K562 (cell line): ENCODE measurements at regions not wholly inside any gene's neighbourhood (a gene's known extent, or its start where the extent isn't known, plus 50 kb on each side); places are given as distances from the start of the nearest gene placed in this dataset.

Experiments
- ATAC-seq: fragments of 200-7000 bp; cut with Tn5 transposase; 3 replicates; pipeline ENCODE4 v1.9.1; 2020; ENCODE audit warnings: moderate library complexity
- BruUV-seq: library from RNA; stranded (reverse); fragments of 400-500 nt; replicated peaks from 2 replicates; lab custom pipeline; 2021; lab: Mats Ljungman, UMichigan
- CTCF ChIA-PET: fragments of 300-600 bp; formaldehyde crosslinking; extraction: SDS; loops from one replicate; lab custom pipeline; 2021; ENCODE audit warnings: low intra/inter-chr PET ratio; lab: Yijun Ruan, JAX
- POLR2A ChIA-PET: fragments of 300-600, 350-650 bp; sonication (Branson Sonifier 250); formaldehyde crosslinking; extraction: SDS; loops from one replicate; lab custom pipeline; 2021; ENCODE audit warnings: antibody characterized with exemption, inconsistent platforms; lab: Yijun Ruan, JAX
- DNase-seq, 4 experiments: peaks; one replicate each; pipeline versions ENCODE4 v3.0.0 to v3.0.0-alpha.2; 2011 to 2018; ENCODE audit warnings: low spot score in 3 of 4, mixed read lengths in 3 of 4; ENCODE audit errors: extremely low read depth in 1 of 4
- FAIRE-seq: peaks from 2 replicates; lab custom pipeline; 2011; peaks lifted over from hg19 to GRCh38; lab: Jason Lieb, UNC
- H2AFZ ChIP-seq: 2 replicates; pipeline ENCODE4 v1.6.0; 2011; ENCODE audit warnings: low read depth, low read length, control low read depth, inconsistent platforms
- H3K27ac ChIP-seq: fragments of 200-600 bp; 3 replicates; pipeline ENCODE4 v1.8.0; 2011; ENCODE audit warnings: low read depth, mild to moderate bottlenecking, control low read depth, inconsistent platforms, low read length, moderate library complexity, mixed read lengths; ENCODE audit errors: extremely low read depth
- H3K27me3 ChIP-seq, 2 experiments: fragments of 300-600 bp in 1 of 2; 2 replicates in 1 of 2; 3 replicates in 1 of 2; pipeline versions ENCODE4 v1.6.0 to v1.8.0; 2011; ENCODE audit warnings: inconsistent platforms in 2 of 2, low read length in 2 of 2, mild to moderate bottlenecking in 1 of 2, mixed read lengths in 1 of 2, moderate library complexity in 1 of 2; ENCODE audit not compliant: control insufficient read depth in 2 of 2, insufficient read depth in 2 of 2
- H3K36me3 ChIP-seq: fragments of 300-600 bp; 3 replicates; pipeline ENCODE4 v1.8.0; 2011; ENCODE audit warnings: mild to moderate bottlenecking, low read length, inconsistent platforms; ENCODE audit not compliant: control insufficient read depth, insufficient read depth
- H3K4me1 ChIP-seq, 2 experiments: fragments of 200-600 bp in 1 of 2; replicated peaks in 1 of 2; 2 replicates in 1 of 2; 3 replicates in 1 of 2; pipeline versions ENCODE4 v1.5.1 to v1.8.0; 2011; ENCODE audit warnings: inconsistent platforms in 2 of 2, low read length in 2 of 2, mild to moderate bottlenecking in 1 of 2, mixed read lengths in 1 of 2, moderate library complexity in 1 of 2; ENCODE audit not compliant: control insufficient read depth in 2 of 2, insufficient read depth in 2 of 2
- H3K4me2 ChIP-seq: 2 replicates; pipeline ENCODE4 v1.6.1; 2011; ENCODE audit warnings: low read length, control low read depth, inconsistent platforms, mixed read lengths; ENCODE audit not compliant: insufficient read depth
- H3K4me3 ChIP-seq: fragments of 200-600 bp; sonication (generic), shearing (Covaris generic); 2 replicates; pipeline ENCODE4 v1.5.1; 2016; ENCODE audit warnings: control low read depth, inconsistent platforms
- H3K79me2 ChIP-seq: fragments of 200-600 bp; 3 replicates; pipeline ENCODE4 v1.8.0; 2011; ENCODE audit warnings: low read length, inconsistent platforms; ENCODE audit not compliant: control insufficient read depth, insufficient read depth
- H3K9ac ChIP-seq, 2 experiments: 2 replicates each; pipeline versions ENCODE4 v1.6.0 to v1.6.1; 2011; ENCODE audit warnings: low read depth in 2 of 2, low read length in 2 of 2, control low read depth in 1 of 2, inconsistent platforms in 1 of 2, mild to moderate bottlenecking in 1 of 2, mixed read lengths in 1 of 2; ENCODE audit not compliant: insufficient read depth in 1 of 2
- H3K9me1 ChIP-seq: one replicate; pipeline ENCODE4 v1.6.0; 2011; ENCODE audit warnings: inconsistent platforms, mild to moderate bottlenecking, low read length, moderate library complexity; ENCODE audit not compliant: control insufficient read depth, insufficient read depth
- H3K9me3 ChIP-seq: replicated peaks from 2 replicates; pipeline ENCODE4 v1.5.1; 2011; ENCODE audit warnings: low read depth, low read length, inconsistent platforms; ENCODE audit not compliant: control insufficient read depth, insufficient read depth
- H4K20me1 ChIP-seq: replicated peaks from 2 replicates; pipeline ENCODE4 v1.6.1; 2011; ENCODE audit warnings: low read length, inconsistent platforms, mixed read lengths; ENCODE audit not compliant: control insufficient read depth, insufficient read depth
- FOXP1 ChIP-seq: sonication (generic); formaldehyde crosslinking; IDR thresholded peaks from 2 replicates; pipeline ENCODE4 v1.8.0; 2022; ENCODE audit warnings: mild to moderate bottlenecking, missing genetic modification reagents
- GABPA ChIP-seq: fragments of 200-800 bp; sonication (Bioruptor generic); conservative IDR thresholded peaks from 2 replicates; pipeline ENCODE4 v1.6.1; 2016; ENCODE audit warnings: low read depth, missing genetic modification characterization, missing compliant biosample characterization
- JUNB ChIP-seq: fragments of 450-650 bp; formaldehyde crosslinking; conservative IDR thresholded peaks from 2 replicates; pipeline ENCODE4 v1.4.0; 2020; ENCODE audit warnings: mild to moderate bottlenecking
- ZNF263 ChIP-seq: sonication (generic); formaldehyde crosslinking; IDR thresholded peaks from 2 replicates; pipeline ENCODE4 v1.8.0; 2022; ENCODE audit warnings: mild to moderate bottlenecking, missing genetic modification reagents, borderline replicate concordance
- WGBS: fragments of 100-300 bp; shearing (Covaris generic); methylation state at CpG from one replicate; pipeline ENCODE4 v1.1.6; 2016; ENCODE audit warnings: low coverage, mixed read lengths; ENCODE audit not compliant: insufficient coverage; ENCODE audit errors: missing lambda C conversion rate; 5-methylcytosine and 5-hydroxymethylcytosine counted together
- in situ Hi-C: fragments of 300-500 bp; cut with MboI; formaldehyde crosslinking; loops from 4 replicates; pipeline ENCODE4 v1.15.0; 2018; ENCODE audit warnings: inconsistent platforms, mixed read lengths
- intact Hi-C: fragments of 100-400 bp; cut with micrococcal nuclease; formaldehyde crosslinking; loops from 2 replicates; pipeline ENCODE4 v1.14.2; 2022
- TF ChIP-seq, protein P1 (sequence below): fragments of 450-650 bp; IDR thresholded peaks from 2 replicates; pipeline ENCODE4 v1.6.1; 2016; ENCODE audit warnings: low read depth, mild to moderate bottlenecking, moderate library complexity

DNA sequence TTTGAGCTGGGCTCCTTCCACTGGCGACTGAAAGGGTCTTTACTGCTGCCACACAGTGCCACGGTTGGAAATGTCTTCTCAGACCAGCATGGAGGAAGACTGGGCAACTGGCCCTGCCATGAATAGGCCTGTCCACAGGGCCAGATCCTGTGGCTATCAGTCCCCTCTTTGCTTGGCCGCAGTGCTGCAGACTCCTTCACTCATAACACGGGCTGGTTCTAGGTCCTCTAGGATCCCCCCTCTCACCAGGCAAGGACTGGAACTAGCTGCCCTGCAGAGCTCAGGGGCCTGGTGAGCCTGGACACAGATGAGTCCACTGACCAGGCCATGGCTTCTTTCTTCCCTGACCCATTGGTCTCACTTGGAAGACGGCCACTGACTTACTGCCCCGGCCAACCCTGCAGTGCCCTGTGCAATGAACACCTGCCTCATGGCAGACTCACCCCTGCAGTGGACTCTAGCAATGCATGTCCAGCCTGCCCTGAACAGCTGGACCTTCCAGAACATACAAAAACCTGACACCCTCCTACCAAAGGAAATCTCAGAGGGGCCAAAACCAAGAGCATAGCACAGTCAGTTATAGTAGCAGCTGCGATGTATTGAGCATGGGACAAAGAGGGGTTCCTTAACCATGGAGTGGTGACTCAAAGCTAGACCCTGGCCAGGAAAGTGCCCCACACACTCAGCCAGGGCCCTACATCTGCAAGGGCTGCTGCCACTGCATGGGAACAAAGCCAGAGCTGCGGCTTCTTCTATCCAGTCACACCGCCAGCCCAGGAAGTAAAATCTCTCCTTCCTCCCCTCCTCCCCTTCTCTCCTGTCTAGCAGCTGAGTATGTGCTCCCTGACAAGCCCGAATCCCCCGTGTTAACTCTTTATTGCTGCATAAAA is 72.1 kb upstream of the ITGA11 start:
- in situ Hi-C loops (no loop called here), intact Hi-C loops (no loop called here)
- TF ChIP-seq, protein P1, sequence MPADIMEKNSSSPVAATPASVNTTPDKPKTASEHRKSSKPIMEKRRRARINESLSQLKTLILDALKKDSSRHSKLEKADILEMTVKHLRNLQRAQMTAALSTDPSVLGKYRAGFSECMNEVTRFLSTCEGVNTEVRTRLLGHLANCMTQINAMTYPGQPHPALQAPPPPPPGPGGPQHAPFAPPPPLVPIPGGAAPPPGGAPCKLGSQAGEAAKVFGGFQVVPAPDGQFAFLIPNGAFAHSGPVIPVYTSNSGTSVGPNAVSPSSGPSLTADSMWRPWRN: no peak
- TF ChIP-seq GABPA (tag) (no peak), JUNB (CRISPR knock-in tag) (no peak), ZNF263 (CRISPR knock-in tag) (0 out of 2 replicates have a peak, but pooled peaks have one; percentile 39), FOXP1 (CRISPR knock-in tag) (no peak)
- Histone ChIP-seq H3K79me2 (no peaks in the 10 kb centered on the region), H3K4me2 (no peak overlapping the region), H3K36me3 (no peaks in the 10 kb centered on the region), H2AFZ (no peak overlapping the region), H3K4me1 (no peaks in the 10 kb centered on the region; a peak in 1 of 5 replicates), H3K9me3 (no peaks in the 10 kb centered on the region), H3K9ac (no peak overlapping the region), H3K9me1 (no peaks in the 10 kb centered on the region), H4K20me1 (no peaks in the 10 kb centered on the region), H3K27me3 (peaks cover 23 to 61% of the 10 kb centered on the region in 2 experiments), H3K27ac (no peak overlapping the region), H3K4me3 (no peak overlapping the region)
- no peak for FAIRE-seq
- ChIA-PET CTCF (no interaction called here), POLR2A (interaction anchor here (0.5 to 0.8 kb wide), 4 partner anchors 9 to 641 kb away, joined by 3 to 8 read pairs (median 4); no protein-coding TSS in a partner anchor)
- no peak; the same call in 2 of the 3 replicates for ATAC-seq
- WGBS: 2% methylated on average over 8 of the region's 11 CpGs
- DNase-seq: no peak
- BruUV-seq: no TSS peak
